ENCODE measurements at regions not wholly inside any gene's neighbourhood (a gene's known extent, or its start where the extent isn't known, plus 50 kb on each side); places are given as distances from the start of the nearest gene placed in this dataset.
A peak's percentile ranks its signal among the peaks of the same experiment; 100 is the strongest.

DNA sequence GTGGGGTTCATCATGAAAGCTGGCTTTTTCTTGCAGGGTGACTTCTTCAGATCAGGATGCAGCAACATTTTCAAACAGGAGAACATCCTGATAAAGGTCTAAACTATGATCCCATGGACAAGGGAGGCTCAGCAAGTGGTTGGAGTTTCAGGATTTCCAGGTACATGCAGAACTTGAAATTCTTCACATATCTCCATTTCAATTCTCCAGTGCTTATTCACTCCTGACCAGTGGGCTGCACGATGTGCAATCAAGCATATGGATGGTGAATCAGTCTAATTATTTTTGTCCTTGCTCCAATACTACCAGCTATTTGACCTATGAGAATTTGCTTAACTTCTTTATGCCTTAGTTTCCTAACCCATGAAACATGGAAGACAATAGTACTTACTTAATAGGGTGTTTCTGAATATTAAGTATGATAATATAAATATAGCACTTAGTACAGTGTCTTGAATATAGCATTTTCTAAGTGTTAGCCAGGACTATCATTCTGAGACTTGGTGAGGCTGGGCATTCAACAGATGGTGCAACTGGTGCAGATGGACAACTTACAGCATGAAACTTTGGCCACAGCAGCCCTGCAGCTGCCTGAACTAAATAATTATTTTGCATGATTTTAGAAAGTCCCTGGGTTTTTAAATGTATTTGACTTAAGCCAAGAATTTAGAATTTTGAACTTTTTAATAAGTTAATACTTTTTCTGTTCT lies 92.4 kb downstream of the HPGD start:
- TF ChIP-seq, protein P1, sequence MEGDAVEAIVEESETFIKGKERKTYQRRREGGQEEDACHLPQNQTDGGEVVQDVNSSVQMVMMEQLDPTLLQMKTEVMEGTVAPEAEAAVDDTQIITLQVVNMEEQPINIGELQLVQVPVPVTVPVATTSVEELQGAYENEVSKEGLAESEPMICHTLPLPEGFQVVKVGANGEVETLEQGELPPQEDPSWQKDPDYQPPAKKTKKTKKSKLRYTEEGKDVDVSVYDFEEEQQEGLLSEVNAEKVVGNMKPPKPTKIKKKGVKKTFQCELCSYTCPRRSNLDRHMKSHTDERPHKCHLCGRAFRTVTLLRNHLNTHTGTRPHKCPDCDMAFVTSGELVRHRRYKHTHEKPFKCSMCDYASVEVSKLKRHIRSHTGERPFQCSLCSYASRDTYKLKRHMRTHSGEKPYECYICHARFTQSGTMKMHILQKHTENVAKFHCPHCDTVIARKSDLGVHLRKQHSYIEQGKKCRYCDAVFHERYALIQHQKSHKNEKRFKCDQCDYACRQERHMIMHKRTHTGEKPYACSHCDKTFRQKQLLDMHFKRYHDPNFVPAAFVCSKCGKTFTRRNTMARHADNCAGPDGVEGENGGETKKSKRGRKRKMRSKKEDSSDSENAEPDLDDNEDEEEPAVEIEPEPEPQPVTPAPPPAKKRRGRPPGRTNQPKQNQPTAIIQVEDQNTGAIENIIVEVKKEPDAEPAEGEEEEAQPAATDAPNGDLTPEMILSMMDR (conservative IDR thresholded peaks at IDR 0.05; ENCODE audit: low read depth, low read length): no peak
- DNase-seq (ENCODE audit: low read depth): peak; percentile 24
- no peak overlapping the region for H3K4me3 ChIP-seq (ENCODE audit: low read depth, low read length)

DNA sequence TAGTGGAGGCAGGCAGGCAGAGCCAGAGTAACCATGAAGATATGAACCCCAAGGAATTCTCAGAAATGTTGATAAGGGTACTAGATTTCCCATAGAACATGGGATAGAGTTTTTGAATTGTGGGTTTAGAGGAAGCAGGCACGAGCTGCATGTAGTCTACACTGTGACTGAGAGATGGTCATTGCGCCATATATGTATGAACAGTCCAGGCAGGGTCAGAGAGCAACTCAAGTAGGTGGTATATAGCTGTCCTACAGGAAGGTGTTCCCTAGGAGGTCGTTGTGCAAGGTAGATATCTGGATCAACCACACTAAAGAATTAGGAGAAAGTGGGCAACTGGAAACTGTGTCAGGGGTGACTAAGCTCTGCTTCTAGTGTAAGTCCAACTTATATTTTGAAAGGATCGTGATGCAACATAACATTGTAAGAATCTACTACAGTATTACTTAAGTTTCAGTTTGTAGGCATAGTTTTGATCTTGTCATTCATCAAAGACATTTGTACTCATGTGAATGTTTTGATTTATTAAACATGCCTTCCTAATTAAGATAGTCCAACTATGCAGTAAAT lies 94.6 kb downstream of the HPGD start:
- DNase-seq (ENCODE audit: low read depth): peak; percentile 71
- no peak overlapping the region for H3K4me3 ChIP-seq (ENCODE audit: low read depth, low read length)
- TF ChIP-seq, protein P1 (conservative IDR thresholded peaks at IDR 0.05; ENCODE audit: low read depth, low read length): no peak

DNA sequence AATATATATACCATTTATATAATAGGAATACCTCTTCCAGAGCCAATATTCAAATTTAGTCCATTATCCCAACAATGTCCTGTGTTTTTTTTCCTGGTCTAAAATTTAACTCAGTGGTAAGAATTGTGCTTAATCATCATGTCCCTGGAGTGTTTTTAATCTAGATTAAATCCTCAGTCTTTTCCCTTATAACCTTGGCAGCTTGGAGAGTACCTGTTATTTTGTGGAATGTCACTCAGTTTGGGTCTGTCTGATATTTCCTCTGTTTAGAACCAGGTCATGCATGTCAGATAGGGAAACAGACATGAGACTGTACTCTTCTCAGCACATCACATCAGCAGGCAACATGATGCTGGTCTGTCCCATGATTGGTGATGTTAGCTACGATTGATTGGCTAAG lies 96.6 kb downstream of the HPGD start:
- H3K4me3 ChIP-seq (ENCODE audit: low read depth, low read length): no peak overlapping the region
- TF ChIP-seq, protein P1 (conservative IDR thresholded peaks at IDR 0.05; ENCODE audit: low read depth, low read length): no peak
- DNase-seq (ENCODE audit: low read depth): no peak

DNA sequence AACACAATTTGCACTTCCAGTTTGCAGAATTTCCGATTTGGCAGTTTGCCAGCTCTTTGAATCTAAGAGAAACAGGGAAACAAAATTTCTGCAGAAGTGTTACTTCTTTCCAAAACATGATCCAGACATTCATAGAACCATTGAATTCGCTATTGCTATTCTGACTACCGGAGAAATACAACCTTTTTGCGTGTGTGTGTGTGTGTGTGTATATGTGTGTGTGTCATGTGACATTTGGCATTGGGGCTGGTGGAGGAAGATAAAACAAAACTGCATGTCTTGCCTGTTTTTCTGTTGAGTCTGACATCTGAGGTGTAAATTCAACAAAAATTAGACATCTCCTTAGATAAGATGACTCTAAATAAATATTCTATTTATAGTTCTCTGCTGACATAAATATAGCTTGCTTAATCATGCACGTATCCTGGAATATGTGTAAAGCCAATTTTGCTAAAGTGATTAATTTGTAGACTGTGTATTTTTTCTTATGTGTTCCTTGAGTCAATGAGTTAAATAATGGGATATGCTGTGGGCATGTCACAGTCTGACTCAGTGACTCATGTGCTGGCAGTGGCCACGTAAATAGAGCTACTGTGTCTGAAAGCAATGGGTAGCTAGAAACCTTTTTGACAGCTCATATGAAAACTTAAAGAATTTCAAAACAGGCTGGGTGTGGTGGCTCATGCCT lies 98.9 kb downstream of the HPGD start:
- TF ChIP-seq, protein P1 (conservative IDR thresholded peaks at IDR 0.05; ENCODE audit: low read depth, low read length): no peak
- no peak overlapping the region for H3K4me3 ChIP-seq (ENCODE audit: low read depth, low read length)
- DNase-seq (ENCODE audit: low read depth): peak; percentile 75

DNA sequence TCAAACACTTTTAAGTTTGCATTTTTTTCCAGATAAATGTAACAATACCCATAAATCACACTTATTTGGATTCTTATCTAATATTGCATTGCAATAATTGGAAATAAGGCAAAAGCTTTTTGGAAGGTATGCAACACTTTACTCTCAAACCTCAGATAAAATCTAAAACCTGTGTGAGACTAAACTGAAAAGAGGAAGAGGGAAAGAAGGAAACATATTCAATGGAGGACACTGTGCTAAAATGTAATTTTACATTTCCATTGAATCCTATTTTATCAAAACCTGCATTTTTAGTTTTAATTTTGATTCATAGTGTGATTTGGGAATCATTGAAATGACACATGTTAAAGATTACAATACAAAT lies 99.4 kb downstream of the HPGD start:
- DNase-seq (ENCODE audit: low read depth): no peak
- TF ChIP-seq, protein P1 (conservative IDR thresholded peaks at IDR 0.05; ENCODE audit: low read depth, low read length): no peak
- H3K4me3 ChIP-seq (ENCODE audit: low read depth, low read length): no peak overlapping the region

DNA sequence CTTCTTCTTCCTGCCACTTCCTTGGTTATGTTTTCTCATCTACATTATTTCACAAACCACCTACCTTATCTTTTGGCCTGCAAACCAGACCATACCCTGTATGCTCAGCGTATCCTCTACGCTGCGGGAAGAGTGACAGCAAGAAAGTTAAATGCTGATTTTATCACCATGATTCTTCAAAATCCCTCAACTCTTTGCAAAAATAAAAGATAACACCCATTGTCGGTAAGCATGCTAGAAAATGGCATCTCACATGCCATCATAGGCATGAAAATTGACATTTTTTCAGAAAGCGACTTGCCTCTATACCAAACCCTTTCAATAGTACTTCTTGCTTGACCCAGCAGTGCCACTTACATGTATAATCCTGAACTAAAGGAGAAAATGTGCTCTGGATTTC lies 102.0 kb downstream of the HPGD start:
- TF ChIP-seq, protein P1 (conservative IDR thresholded peaks at IDR 0.05; ENCODE audit: low read depth, low read length): no peak
- DNase-seq (ENCODE audit: low read depth): no peak
- H3K4me3 ChIP-seq (ENCODE audit: low read depth, low read length): no peak overlapping the region

Data from choroid plexus epithelial cell (primary cell).